KMS-11 (cell line): ENCODE measurements at regions not wholly inside any gene's neighbourhood (a gene's known extent, or its start where the extent isn't known, plus 50 kb on each side); places are given as distances from the start of the nearest gene placed in this dataset.

ENCODE experiments used
- H2AFZ ChIP-seq: fragments of 200-600 bp; sonication (generic); 2 replicates; pipeline ENCODE4 v1.6.1; 2016; ENCODE audit warnings: antibody characterized with exemption, mixed run types, low read depth
- H3K27ac ChIP-seq: fragments of 200-600 bp; sonication (generic); 2 replicates; pipeline ENCODE4 v1.6.1; 2016; ENCODE audit warnings: mild to moderate bottlenecking, mixed run types
- H3K27me3 ChIP-seq: fragments of 200-600 bp; sonication (generic); 2 replicates; pipeline ENCODE4 v1.6.1; 2017; ENCODE audit warnings: mild to moderate bottlenecking, low read depth, mixed run types, moderate library complexity; ENCODE audit not compliant: insufficient read depth
- H3K36me3 ChIP-seq: fragments of 200-600 bp; sonication (generic); 2 replicates; pipeline ENCODE4 v1.6.1; 2017; ENCODE audit warnings: mild to moderate bottlenecking, mixed run types; ENCODE audit not compliant: insufficient read depth
- H3K4me1 ChIP-seq: fragments of 200-600 bp; sonication (generic); 2 replicates; pipeline ENCODE4 v1.6.1; 2016; ENCODE audit warnings: mild to moderate bottlenecking, low read depth, mixed run types; ENCODE audit not compliant: poor library complexity, severe bottlenecking
- H3K4me2 ChIP-seq: fragments of 200-600 bp; sonication (generic); 2 replicates; pipeline ENCODE4 v1.7.0; 2016; ENCODE audit warnings: mild to moderate bottlenecking, mixed run types
- H3K4me3 ChIP-seq: fragments of 200-600 bp; sonication (generic); IDR thresholded peaks from 2 replicates; pipeline ENCODE4 v1.6.1; 2017; ENCODE audit warnings: low read depth, low read length, mixed read lengths; ENCODE audit not compliant: insufficient read depth
- H3K79me2 ChIP-seq: fragments of 200-600 bp; sonication (generic); 2 replicates; pipeline ENCODE4 v1.6.1; 2016; ENCODE audit warnings: low read depth, mixed run types; ENCODE audit not compliant: insufficient read depth
- H3K9ac ChIP-seq: fragments of 200-600 bp; sonication (generic); 2 replicates; pipeline ENCODE4 v1.6.1; 2016; ENCODE audit warnings: mild to moderate bottlenecking, mixed run types
- H4K20me1 ChIP-seq: fragments of 200-600 bp; sonication (generic); 2 replicates; pipeline ENCODE4 v1.6.1; 2016; ENCODE audit warnings: mild to moderate bottlenecking, mixed run types; ENCODE audit not compliant: insufficient read depth
- TF ChIP-seq, protein P1 (sequence below): fragments of 200-600 bp; sonication (generic); conservative IDR thresholded peaks from 2 replicates; pipeline ENCODE4 v1.6.1; 2017; ENCODE audit warnings: low read depth, mild to moderate bottlenecking, antibody characterized with exemption, low read length, moderate library complexity, mixed read lengths

DNA sequence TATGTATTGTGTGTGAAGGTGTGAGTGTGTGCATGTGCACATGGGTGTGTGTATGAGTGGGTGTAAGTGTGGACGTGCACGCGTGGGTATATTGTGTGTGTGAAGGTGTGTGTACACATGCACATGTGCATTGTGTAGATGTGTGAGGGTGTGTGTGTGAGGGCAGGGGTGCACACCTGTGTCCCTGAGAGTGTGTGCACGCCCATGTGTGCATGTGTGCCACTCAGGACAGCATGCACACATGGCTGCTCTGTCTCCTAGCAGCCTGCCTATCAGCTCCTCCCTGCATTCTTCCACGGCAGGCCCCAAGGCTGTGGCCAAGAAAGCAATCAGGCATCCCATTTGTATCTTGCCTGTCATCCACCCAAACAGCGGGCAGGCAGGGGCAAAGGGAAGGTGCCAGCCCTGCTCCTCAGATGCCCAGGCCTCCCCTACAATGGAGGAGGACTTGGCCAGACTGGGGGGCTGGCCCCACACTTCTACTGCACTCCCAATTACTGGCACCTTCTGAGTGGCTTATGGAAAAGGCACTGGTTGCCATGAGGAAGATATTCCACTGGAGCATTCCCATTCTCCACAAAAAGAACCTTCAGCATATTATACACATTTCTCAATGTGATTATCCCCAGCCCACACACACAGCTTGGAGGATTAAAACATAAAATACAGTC, 380.4 kb upstream of the ZMIZ1 start:
- Histone ChIP-seq H3K79me2 (no peaks in the 10 kb centered on the region), H3K27ac (no peak overlapping the region), H3K27me3 (no peaks in the 10 kb centered on the region), H3K4me3 (no peak overlapping the region), H3K4me2 (no peak overlapping the region), H3K9ac (no peak overlapping the region), H4K20me1 (no peaks in the 10 kb centered on the region), H2AFZ (no peak overlapping the region), H3K4me1 (no peaks in the 10 kb centered on the region), H3K36me3 (no peaks in the 10 kb centered on the region)
- TF ChIP-seq, protein P1, sequence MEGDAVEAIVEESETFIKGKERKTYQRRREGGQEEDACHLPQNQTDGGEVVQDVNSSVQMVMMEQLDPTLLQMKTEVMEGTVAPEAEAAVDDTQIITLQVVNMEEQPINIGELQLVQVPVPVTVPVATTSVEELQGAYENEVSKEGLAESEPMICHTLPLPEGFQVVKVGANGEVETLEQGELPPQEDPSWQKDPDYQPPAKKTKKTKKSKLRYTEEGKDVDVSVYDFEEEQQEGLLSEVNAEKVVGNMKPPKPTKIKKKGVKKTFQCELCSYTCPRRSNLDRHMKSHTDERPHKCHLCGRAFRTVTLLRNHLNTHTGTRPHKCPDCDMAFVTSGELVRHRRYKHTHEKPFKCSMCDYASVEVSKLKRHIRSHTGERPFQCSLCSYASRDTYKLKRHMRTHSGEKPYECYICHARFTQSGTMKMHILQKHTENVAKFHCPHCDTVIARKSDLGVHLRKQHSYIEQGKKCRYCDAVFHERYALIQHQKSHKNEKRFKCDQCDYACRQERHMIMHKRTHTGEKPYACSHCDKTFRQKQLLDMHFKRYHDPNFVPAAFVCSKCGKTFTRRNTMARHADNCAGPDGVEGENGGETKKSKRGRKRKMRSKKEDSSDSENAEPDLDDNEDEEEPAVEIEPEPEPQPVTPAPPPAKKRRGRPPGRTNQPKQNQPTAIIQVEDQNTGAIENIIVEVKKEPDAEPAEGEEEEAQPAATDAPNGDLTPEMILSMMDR, result no peak

DNA sequence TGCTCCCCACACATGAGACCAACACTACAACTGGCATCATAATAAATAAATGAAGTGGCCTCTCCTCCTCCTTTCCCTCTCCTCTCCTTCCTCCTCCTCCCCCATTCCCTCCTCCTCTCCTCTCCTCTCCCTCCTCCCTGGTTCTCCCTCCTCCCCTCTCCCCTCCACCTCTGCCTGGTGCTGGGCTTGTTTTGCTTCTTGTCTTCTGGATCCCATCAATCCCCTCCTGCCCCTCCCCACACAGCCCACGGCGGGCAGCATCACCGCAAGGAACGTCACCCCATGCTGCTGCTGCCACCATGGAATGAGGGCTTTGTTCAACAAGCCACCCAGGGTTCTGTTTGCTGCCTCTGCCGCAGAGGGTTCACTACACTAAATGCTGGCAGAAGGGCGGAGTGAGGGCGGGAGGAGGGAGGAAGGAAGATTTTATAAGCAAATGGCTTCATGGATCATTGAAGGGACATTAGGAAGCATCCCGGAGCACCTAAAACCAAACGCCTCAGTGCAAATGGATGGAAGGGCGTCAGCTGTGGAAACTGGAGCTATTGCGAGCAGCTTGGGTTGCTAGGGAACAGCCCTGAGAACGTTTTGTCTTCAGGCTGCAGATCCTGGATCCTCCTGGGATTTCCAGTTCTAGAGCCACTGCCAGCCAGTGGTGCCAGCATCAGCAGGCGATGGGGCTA, 379.7 kb upstream of the ZMIZ1 start:
- H3K27me3 ChIP-seq, result no peaks in the 10 kb centered on the region
- H4K20me1 ChIP-seq, result no peaks in the 10 kb centered on the region
- H3K36me3 ChIP-seq, result no peaks in the 10 kb centered on the region
- no peak overlapping the region for H3K4me2 ChIP-seq
- H3K79me2 ChIP-seq, result no peaks in the 10 kb centered on the region
- H3K27ac ChIP-seq, result no peak overlapping the region
- TF ChIP-seq, protein P1, result no peak
- no peaks in the 10 kb centered on the region for H3K4me1 ChIP-seq
- no peak overlapping the region for H2AFZ ChIP-seq
- no peak overlapping the region for H3K4me3 ChIP-seq
- no peak overlapping the region for H3K9ac ChIP-seq

DNA sequence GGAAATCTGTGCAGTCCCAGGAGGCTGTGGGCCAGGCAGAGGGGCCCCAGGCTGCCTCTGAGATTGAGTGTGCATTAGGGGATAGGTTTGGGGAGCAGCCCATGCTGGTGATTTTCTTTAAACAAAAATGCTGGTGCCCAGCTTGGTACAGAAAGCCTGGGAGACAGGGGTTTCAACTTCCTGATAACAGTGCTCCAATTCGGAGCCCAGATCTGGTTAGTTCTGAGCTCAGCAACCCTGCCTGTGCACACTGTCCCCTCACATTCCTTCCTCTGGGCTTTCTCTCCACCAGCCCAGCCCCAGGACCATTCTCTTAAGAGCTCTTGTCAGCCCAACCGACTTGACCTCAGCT, 379.2 kb upstream of the ZMIZ1 start:
- no peaks in the 10 kb centered on the region for H3K36me3 ChIP-seq
- TF ChIP-seq, protein P1, result no peak
- no peak overlapping the region for H3K4me3 ChIP-seq
- H2AFZ ChIP-seq, result no peak overlapping the region
- no peak overlapping the region for H3K4me2 ChIP-seq
- H3K27ac ChIP-seq, result no peak overlapping the region
- no peaks in the 10 kb centered on the region for H4K20me1 ChIP-seq
- no peak overlapping the region for H3K9ac ChIP-seq
- no peaks in the 10 kb centered on the region for H3K79me2 ChIP-seq
- no peaks in the 10 kb centered on the region for H3K27me3 ChIP-seq
- no peaks in the 10 kb centered on the region for H3K4me1 ChIP-seq

DNA sequence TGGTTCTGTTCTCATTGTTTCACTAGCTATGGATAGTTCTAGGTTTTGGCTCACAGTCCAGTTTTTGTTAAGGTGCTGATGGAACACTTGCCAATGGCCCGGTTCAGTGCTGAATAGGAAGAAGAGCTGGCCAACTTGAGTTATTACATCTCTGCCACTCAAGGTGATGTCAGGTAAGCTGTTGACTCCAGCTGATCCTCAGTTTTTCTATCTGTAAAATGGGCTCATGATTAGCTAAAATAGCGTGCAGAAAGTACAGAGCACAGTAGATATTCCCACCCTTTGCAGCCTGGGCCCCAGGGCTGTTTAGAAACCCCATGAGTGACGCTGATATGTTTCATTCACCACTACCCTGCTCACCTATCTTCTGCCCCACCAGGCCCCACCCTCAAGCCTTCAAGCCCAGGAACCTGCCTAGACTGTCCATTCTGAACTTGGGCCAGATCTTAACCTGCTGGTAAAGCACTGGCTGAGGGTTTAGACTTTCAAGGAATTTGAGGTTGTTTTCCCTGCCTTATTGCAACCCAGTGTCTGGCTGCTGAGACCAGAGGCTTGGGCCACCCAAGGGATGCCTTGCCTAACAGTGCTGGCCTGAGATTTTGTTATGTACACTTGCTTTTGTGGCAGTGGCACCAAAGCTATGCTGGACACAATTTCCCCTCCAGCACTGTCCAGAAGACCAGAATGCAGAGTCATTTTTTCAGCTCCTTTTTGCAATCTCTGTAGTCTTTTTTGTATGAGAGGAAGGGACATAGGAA, 378.2 kb upstream of the ZMIZ1 start:
- TF ChIP-seq, protein P1, result no peak
- no peaks in the 10 kb centered on the region for H3K4me1 ChIP-seq
- no peaks in the 10 kb centered on the region for H3K79me2 ChIP-seq
- no peaks in the 10 kb centered on the region for H3K36me3 ChIP-seq
- H2AFZ ChIP-seq, result no peak overlapping the region
- H3K4me3 ChIP-seq, result no peak overlapping the region
- no peak overlapping the region for H3K4me2 ChIP-seq
- no peaks in the 10 kb centered on the region for H4K20me1 ChIP-seq
- no peak overlapping the region for H3K27ac ChIP-seq
- H3K27me3 ChIP-seq, result no peaks in the 10 kb centered on the region
- no peak overlapping the region for H3K9ac ChIP-seq
